22Rv1 (cell line): ENCODE measurements at regions not wholly inside any gene's neighbourhood (a gene's known extent, or its start where the extent isn't known, plus 50 kb on each side); places are given as distances from the start of the nearest gene placed in this dataset.

ENCODE experiments used
- CTCF ChIP-seq: fragments of 450-650 bp; IDR thresholded peaks from 2 replicates; pipeline ENCODE4 v1.5.1; 2017; ENCODE audit warnings: mild to moderate bottlenecking
- ZFX ChIP-seq: fragments of 450-650 bp; IDR thresholded peaks from 2 replicates; pipeline ENCODE4 v1.6.1; 2017; ENCODE audit warnings: antibody characterized with exemption, borderline replicate concordance

DNA sequence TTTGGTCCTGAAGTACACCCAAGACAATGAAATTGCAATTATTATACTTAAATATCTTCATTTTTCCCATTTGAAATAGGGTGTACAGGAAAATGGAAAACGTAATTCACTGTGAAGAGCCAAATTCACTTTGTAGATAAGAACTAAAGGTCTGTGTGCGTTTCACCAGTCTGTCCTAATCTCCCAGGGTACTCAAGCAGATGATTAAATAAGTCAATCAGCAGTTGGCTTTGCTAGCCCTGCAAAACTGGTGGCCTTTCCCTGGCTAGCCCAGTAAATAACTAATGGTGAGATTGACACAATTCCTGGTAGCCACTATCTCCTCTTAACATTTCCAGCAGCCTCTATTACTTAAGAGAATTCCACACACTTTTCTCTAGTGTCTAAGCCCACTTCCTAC lies 389.3 kb downstream of the TBL1XR1 start:
- no peak for TF ChIP-seq CTCF
- TF ChIP-seq ZFX, result no peak
